ENCODE measurements at regions not wholly inside any gene's neighbourhood (a gene's known extent, or its start where the extent isn't known, plus 50 kb on each side); places are given as distances from the start of the nearest gene placed in this dataset.

DNA sequence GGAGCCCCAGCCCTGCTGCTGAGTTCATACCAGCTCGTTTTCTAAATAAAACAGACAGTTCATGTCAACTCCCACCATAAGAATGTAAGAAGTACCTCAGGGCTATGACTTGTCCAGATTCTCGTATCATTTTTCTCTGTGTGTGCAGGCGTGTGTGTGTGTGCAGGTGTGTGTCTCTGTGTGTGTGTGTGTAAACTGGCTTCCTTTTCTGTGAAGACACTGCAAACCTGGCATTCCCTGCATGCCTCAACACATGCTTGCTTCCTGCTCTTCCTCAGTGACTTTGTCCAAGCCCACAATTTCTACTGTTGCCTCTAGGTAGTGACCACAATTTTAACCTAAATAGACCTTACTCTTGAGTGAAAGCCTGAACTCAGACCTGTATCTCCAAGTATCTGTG is 879.0 kb downstream of the SLC4A3 start:
- in situ Hi-C loops (cut with MboI; ENCODE audit: low pct_unique_long_range_greater_than_20kb, low sequenced_read_pairs, unreplicated experiment): no loop called here
- TF ChIP-seq, protein P1, sequence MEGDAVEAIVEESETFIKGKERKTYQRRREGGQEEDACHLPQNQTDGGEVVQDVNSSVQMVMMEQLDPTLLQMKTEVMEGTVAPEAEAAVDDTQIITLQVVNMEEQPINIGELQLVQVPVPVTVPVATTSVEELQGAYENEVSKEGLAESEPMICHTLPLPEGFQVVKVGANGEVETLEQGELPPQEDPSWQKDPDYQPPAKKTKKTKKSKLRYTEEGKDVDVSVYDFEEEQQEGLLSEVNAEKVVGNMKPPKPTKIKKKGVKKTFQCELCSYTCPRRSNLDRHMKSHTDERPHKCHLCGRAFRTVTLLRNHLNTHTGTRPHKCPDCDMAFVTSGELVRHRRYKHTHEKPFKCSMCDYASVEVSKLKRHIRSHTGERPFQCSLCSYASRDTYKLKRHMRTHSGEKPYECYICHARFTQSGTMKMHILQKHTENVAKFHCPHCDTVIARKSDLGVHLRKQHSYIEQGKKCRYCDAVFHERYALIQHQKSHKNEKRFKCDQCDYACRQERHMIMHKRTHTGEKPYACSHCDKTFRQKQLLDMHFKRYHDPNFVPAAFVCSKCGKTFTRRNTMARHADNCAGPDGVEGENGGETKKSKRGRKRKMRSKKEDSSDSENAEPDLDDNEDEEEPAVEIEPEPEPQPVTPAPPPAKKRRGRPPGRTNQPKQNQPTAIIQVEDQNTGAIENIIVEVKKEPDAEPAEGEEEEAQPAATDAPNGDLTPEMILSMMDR (IDR thresholded peaks at IDR 0.05; ENCODE audit: extremely low read depth, insufficient read depth, missing control alignments): no peak
- DNase-seq (ENCODE audit: low spot score): no peak

DNA sequence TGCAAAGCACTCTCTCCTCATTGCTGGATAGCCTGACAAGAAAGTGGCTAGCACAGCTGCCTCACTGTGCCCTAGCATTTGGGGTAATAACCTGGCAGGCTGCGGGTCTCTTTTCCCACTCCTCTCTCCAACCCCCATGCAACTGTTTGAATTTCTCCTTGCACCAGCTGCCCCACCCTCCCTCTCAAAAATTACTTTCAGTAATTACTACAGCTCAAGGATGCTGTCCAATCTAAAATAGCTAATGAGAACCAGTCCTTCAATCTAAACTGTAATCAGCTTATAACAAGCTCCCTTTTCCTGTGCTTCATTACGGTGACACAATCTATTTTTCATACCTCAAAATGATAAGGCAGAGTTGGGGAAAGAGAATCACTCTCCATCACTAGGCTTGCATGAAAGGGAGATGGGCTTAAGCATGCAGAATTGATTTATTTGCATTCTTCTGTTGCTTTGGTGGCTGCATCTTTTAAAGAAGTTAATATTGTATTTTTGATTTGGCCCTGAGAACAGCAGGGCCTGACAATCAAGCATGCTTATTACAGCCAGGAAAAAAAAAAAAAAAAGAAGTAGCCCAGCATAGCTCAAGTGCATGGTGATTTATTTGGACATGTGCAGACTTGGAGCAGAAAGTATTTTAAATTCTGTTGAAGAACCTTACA is 881.8 kb downstream of the SLC4A3 start:
- TF ChIP-seq, protein P1 (IDR thresholded peaks at IDR 0.05; ENCODE audit: extremely low read depth, insufficient read depth, missing control alignments): no peak
- in situ Hi-C loops (cut with MboI; ENCODE audit: low pct_unique_long_range_greater_than_20kb, low sequenced_read_pairs, unreplicated experiment): no loop called here
- no peak for DNase-seq (ENCODE audit: low spot score)

DNA sequence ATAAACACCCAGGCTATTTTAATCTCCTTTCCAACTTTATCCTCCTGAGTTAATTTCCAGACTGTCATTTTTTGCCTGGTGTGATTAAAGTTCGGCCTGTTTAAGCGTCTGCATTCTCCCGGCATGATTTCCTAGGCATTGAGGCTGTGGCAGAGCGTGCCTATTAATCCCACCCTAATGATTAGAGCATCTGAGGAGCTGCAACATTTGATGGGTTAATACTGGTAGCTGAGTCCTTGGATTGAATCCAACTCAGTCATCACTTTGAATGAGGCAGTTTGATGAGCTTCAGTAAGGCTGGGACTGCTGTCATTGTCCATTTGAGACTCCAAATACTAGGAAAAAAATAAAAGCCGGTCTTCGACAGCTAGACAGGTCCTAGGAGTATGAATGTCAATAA is 882.5 kb downstream of the SLC4A3 start:
- TF ChIP-seq, protein P1 (IDR thresholded peaks at IDR 0.05; ENCODE audit: extremely low read depth, insufficient read depth, missing control alignments): no peak
- DNase-seq (ENCODE audit: low spot score): no peak
- in situ Hi-C loops (cut with MboI; ENCODE audit: low pct_unique_long_range_greater_than_20kb, low sequenced_read_pairs, unreplicated experiment): no loop called here

DNA sequence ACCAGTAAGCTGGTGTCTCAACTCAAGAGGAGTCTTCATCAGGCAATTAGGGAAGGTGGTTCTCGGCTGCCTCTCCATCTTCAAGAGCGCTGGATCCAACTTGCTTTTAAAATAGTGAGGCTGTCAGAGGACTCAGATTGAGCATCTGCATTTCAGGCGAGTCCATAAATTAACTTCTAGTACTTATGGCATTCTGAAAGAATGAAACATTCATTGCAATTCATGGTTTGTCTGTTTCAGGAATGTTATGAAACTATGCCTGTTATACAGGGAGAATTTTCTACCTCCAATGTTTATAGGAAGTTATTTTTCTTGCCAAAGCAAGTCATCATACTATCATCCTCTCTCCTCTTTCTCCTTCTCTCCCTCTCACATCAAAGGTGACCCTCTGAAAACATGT is 883.2 kb downstream of the SLC4A3 start:
- DNase-seq (ENCODE audit: low spot score): no peak
- TF ChIP-seq, protein P1 (IDR thresholded peaks at IDR 0.05; ENCODE audit: extremely low read depth, insufficient read depth, missing control alignments): no peak
- in situ Hi-C loops (cut with MboI; ENCODE audit: low pct_unique_long_range_greater_than_20kb, low sequenced_read_pairs, unreplicated experiment): no loop called here

DNA sequence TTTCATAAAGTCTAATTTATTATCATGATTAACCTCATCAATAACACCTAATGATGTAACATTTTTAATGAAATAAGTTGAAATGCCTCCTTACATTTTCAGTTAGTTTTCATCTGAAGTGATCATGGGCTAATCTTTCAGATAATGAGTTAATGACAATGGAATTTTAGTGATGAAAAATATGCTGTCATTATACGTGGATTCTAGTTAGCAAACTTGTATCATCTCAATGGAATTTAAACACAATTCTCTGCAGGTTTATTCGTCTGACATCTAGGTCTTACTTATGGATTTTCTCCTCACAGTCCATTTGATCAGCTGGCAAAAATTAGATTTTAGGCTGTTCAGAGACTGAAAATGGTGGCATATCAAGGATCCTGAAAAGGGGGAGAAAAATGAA is 885.0 kb downstream of the SLC4A3 start:
- in situ Hi-C loops (cut with MboI; ENCODE audit: low pct_unique_long_range_greater_than_20kb, low sequenced_read_pairs, unreplicated experiment): no loop called here
- TF ChIP-seq, protein P1 (IDR thresholded peaks at IDR 0.05; ENCODE audit: extremely low read depth, insufficient read depth, missing control alignments): no peak
- no peak for DNase-seq (ENCODE audit: low spot score)

DNA sequence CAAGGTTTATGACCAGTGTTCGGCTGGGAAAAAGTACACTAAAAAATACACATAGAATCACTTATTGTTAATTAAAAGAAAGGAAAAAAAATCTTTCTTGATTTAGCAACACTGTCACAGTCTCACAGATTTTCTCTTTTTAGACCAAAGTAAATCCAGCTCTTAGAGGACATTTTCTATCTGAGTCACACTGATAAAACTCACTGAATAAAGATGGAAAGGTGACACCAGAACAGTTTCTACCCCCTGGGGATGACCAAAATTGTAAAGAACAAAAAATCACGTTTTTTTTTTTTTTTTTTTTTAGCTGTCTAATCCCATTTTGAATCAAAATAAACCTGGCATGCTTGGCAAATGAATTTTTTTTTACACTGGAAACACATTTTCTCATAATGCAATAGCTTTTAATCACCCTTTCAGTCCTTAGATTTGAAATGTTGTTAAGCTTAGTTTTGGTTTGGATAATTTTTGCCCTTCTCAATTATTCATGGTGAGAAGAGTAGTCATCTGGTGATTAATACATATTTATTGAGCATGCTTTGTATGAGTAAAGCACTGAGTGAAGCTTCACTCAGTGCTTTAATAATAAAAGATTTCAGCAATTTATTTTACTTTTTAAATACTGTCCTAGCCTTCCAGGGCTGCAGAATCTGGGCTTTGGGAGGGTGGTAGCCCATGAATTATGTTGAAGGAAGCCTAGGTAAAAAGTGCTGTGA is 886.3 kb downstream of the SLC4A3 start:
- in situ Hi-C loops (cut with MboI; ENCODE audit: low pct_unique_long_range_greater_than_20kb, low sequenced_read_pairs, unreplicated experiment): no loop called here
- no peak for DNase-seq (ENCODE audit: low spot score)
- TF ChIP-seq, protein P1 (IDR thresholded peaks at IDR 0.05; ENCODE audit: extremely low read depth, insufficient read depth, missing control alignments): no peak
